ENCODE measurements at regions not wholly inside any gene's neighbourhood (a gene's known extent, or its start where the extent isn't known, plus 50 kb on each side); places are given as distances from the start of the nearest gene placed in this dataset.
"Not testable (repeated sequence)": the region's sequence is repeated elsewhere in the genome, so short reads cannot be mapped to it uniquely, and the experiment has no call there.

DNA sequence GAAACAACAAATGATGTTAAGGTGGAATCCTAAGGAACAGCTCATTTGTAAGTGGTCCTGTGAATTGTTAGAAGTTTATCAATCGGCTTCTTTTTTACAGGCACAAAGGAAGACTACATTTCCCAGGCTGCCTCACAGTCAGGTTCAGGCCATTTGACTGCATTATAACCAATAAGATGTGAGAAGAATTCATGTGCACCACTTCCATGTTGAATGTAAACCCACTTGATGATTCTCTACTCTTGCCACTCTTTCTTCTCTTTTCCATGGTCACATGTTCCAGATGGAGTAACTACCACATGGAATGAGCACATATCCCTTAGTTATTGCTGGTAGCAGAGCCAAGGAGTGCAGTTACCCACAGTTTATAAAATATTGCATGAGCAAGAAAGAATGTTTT is 67.1 kb upstream of the GZMB start:
- no peak for DNase-seq (ENCODE audit: low read depth in 2 of 2)
- no peaks in the 10 kb centered on the region for H3K27me3 ChIP-seq (ENCODE audit: control insufficient read depth, insufficient read depth, low read length)
- no peak overlapping the region for H3K4me2 ChIP-seq (ENCODE audit: extremely low read depth, insufficient read depth, low read length)
- H3K9ac ChIP-seq (ENCODE audit: insufficient read depth, low read length) = no peak overlapping the region
- no peaks in the 10 kb centered on the region for H4K20me1 ChIP-seq (ENCODE audit: control insufficient read depth, extremely low read depth, insufficient read depth, low read length)
- H2AFZ ChIP-seq (ENCODE audit: low read length) = no peak overlapping the region
- no peaks in the 10 kb centered on the region for H3K79me2 ChIP-seq (ENCODE audit: control insufficient read depth, insufficient read depth, low read length)
- H3K36me3 ChIP-seq (ENCODE audit: control insufficient read depth, insufficient read depth, low read length) = no peaks in the 10 kb centered on the region
- H3K27ac ChIP-seq (ENCODE audit: insufficient read depth, low read length) = no peak overlapping the region
- no peak overlapping the region for H3K4me3 ChIP-seq (replicated peaks in 1 of 4; ENCODE audit: control extremely low read depth in 1 of 4, insufficient read depth in 1 of 4, low read depth in 3 of 4, low read length in 4 of 4)
- no peaks in the 10 kb centered on the region for H3K4me1 ChIP-seq (ENCODE audit: control insufficient read depth, extremely low read depth, insufficient read depth, low read length)
- H3K9me3 ChIP-seq (ENCODE audit: control insufficient read depth, insufficient read depth, low read depth, low read length) = peaks cover 2% of the 10 kb centered on the region
- TF ChIP-seq, protein P1, sequence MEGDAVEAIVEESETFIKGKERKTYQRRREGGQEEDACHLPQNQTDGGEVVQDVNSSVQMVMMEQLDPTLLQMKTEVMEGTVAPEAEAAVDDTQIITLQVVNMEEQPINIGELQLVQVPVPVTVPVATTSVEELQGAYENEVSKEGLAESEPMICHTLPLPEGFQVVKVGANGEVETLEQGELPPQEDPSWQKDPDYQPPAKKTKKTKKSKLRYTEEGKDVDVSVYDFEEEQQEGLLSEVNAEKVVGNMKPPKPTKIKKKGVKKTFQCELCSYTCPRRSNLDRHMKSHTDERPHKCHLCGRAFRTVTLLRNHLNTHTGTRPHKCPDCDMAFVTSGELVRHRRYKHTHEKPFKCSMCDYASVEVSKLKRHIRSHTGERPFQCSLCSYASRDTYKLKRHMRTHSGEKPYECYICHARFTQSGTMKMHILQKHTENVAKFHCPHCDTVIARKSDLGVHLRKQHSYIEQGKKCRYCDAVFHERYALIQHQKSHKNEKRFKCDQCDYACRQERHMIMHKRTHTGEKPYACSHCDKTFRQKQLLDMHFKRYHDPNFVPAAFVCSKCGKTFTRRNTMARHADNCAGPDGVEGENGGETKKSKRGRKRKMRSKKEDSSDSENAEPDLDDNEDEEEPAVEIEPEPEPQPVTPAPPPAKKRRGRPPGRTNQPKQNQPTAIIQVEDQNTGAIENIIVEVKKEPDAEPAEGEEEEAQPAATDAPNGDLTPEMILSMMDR (conservative IDR thresholded peaks at IDR 0.05 in 1 of 2, IDR thresholded peaks at IDR 0.05 in 1 of 2; ENCODE audit: low read depth in 1 of 2, low read length in 2 of 2) = no peak
- no peak for TF ChIP-seq EZH2 (IDR thresholded peaks at IDR 0.05; ENCODE audit: low read length, missing control alignments)

DNA sequence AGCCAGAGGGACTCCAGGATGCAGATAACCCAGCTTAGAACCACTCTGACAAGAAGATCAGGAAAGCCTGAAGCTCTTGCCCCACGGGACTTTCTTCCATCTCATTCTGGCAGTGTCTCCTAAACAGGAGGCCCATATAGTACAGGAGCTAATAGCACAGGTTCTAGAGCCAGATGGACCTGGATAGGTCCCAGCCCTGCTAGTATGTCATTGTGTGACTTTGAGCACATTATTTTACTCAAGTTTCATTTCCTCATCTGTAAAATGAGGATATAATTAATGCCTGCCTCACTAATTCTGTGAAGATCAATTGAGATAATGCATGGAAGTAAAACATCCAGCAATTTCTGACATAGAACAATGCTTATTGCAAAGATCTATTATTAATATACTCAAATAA is 66.5 kb upstream of the GZMB start:
- Histone ChIP-seq H3K4me3 (replicated peaks in 1 of 4; ENCODE audit: control extremely low read depth in 1 of 4, insufficient read depth in 1 of 4, low read depth in 3 of 4, low read length in 4 of 4) (no peak overlapping the region), H3K36me3 (ENCODE audit: control insufficient read depth, insufficient read depth, low read length) (no peaks in the 10 kb centered on the region), H3K9ac (ENCODE audit: insufficient read depth, low read length) (no peak overlapping the region), H4K20me1 (ENCODE audit: control insufficient read depth, extremely low read depth, insufficient read depth, low read length) (no peaks in the 10 kb centered on the region), H3K4me1 (ENCODE audit: control insufficient read depth, extremely low read depth, insufficient read depth, low read length) (no peaks in the 10 kb centered on the region), H3K27me3 (ENCODE audit: control insufficient read depth, insufficient read depth, low read length) (no peaks in the 10 kb centered on the region), H3K27ac (ENCODE audit: insufficient read depth, low read length) (no peak overlapping the region), H3K4me2 (ENCODE audit: extremely low read depth, insufficient read depth, low read length) (no peak overlapping the region), H3K79me2 (ENCODE audit: control insufficient read depth, insufficient read depth, low read length) (no peaks in the 10 kb centered on the region), H3K9me3 (ENCODE audit: control insufficient read depth, insufficient read depth, low read depth, low read length) (peaks cover 2% of the 10 kb centered on the region), H2AFZ (ENCODE audit: low read length) (no peak overlapping the region)
- no peak for TF ChIP-seq EZH2 (IDR thresholded peaks at IDR 0.05; ENCODE audit: low read length, missing control alignments)
- TF ChIP-seq, protein P1 (conservative IDR thresholded peaks at IDR 0.05 in 1 of 2, IDR thresholded peaks at IDR 0.05 in 1 of 2; ENCODE audit: low read depth in 1 of 2, low read length in 2 of 2) = no peak
- no peak for DNase-seq (ENCODE audit: low read depth in 2 of 2)

DNA sequence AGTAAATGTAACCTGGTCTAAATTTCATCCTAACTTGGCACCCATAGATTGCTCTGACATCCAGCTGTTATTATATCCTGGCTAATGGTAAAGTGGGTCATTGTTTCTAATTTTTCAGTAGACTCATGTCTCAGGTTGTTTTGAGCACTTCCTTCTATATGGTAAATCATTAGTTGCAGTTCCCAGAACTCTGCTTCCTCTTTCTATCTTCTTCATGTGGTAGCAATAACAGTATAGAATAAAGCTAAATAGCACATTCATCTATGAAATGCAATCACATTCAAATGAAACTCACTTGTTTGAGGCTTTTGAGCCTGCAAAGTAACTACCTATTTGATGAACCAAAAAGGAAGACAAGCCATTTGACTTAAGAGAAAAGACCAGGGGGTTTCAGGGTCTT is 65.1 kb upstream of the GZMB start:
- H3K4me2 ChIP-seq (ENCODE audit: extremely low read depth, insufficient read depth, low read length) = no peak overlapping the region
- peaks cover 2% of the 10 kb centered on the region for H3K9me3 ChIP-seq (ENCODE audit: control insufficient read depth, insufficient read depth, low read depth, low read length)
- no peaks in the 10 kb centered on the region for H4K20me1 ChIP-seq (ENCODE audit: control insufficient read depth, extremely low read depth, insufficient read depth, low read length)
- H3K27ac ChIP-seq (ENCODE audit: insufficient read depth, low read length) = no peak overlapping the region
- H3K27me3 ChIP-seq (ENCODE audit: control insufficient read depth, insufficient read depth, low read length) = no peaks in the 10 kb centered on the region
- TF ChIP-seq EZH2 (IDR thresholded peaks at IDR 0.05; ENCODE audit: low read length, missing control alignments) = no peak
- TF ChIP-seq, protein P1 (conservative IDR thresholded peaks at IDR 0.05 in 1 of 2, IDR thresholded peaks at IDR 0.05 in 1 of 2; ENCODE audit: low read depth in 1 of 2, low read length in 2 of 2) = no peak
- H3K4me1 ChIP-seq (ENCODE audit: control insufficient read depth, extremely low read depth, insufficient read depth, low read length) = no peaks in the 10 kb centered on the region
- no peak overlapping the region for H3K9ac ChIP-seq (ENCODE audit: insufficient read depth, low read length)
- DNase-seq (ENCODE audit: low read depth in 2 of 2) = no peak
- no peak overlapping the region for H2AFZ ChIP-seq (ENCODE audit: low read length)
- H3K79me2 ChIP-seq (ENCODE audit: control insufficient read depth, insufficient read depth, low read length) = no peaks in the 10 kb centered on the region
- no peaks in the 10 kb centered on the region for H3K36me3 ChIP-seq (ENCODE audit: control insufficient read depth, insufficient read depth, low read length)
- H3K4me3 ChIP-seq (replicated peaks in 1 of 4; ENCODE audit: control extremely low read depth in 1 of 4, insufficient read depth in 1 of 4, low read depth in 3 of 4, low read length in 4 of 4) = no peak overlapping the region

DNA sequence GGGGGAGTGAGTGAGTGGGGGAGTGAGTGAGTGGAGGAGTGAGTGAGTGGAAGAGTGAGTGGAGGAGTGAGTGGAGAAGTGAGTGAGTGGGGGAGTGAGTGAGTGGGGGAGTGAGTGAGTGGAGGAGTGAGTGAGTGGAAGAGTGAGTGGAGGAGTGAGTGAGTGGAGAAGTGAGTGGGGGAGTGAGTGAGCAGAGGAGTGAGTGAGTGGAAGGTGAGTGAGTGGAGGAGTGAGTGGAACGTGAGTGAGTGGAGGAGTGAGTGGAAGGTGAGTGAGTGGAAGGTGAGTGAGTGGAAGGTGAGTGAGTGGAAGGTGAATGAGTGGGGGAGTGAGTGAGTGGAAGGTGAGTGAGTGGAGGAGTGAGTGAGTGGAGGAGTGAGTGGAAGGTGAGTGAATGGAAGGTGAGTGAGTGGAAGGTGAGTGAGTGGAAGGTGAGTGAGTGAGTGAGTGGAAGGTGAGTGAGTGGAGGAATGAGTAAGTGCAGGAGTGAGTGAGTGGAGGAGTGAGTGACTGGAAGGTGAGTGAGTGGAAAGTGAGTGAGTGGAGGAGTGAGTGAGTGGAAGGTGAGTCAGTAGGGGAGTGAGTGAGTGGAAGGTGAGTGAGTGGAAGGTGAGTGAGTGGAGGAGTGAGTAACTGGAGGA is 62.4 kb upstream of the GZMB start:
- H3K4me1 ChIP-seq (ENCODE audit: control insufficient read depth, extremely low read depth, insufficient read depth, low read length); H3K4me3 ChIP-seq (replicated peaks in 1 of 4; ENCODE audit: control extremely low read depth in 1 of 4, insufficient read depth in 1 of 4, low read depth in 3 of 4, low read length in 4 of 4); H3K4me2 ChIP-seq (ENCODE audit: extremely low read depth, insufficient read depth, low read length); H2AFZ ChIP-seq (ENCODE audit: low read length); H4K20me1 ChIP-seq (ENCODE audit: control insufficient read depth, extremely low read depth, insufficient read depth, low read length); H3K36me3 ChIP-seq (ENCODE audit: control insufficient read depth, insufficient read depth, low read length); DNase-seq (ENCODE audit: low read depth in 2 of 2); H3K27me3 ChIP-seq (ENCODE audit: control insufficient read depth, insufficient read depth, low read length); H3K79me2 ChIP-seq (ENCODE audit: control insufficient read depth, insufficient read depth, low read length); H3K9ac ChIP-seq (ENCODE audit: insufficient read depth, low read length); H3K27ac ChIP-seq (ENCODE audit: insufficient read depth, low read length); H3K9me3 ChIP-seq (ENCODE audit: control insufficient read depth, insufficient read depth, low read depth, low read length): not testable (repeated sequence)

Measured in fibroblast of lung (primary cell).